Astrocyte (in vitro differentiated cells and primary cell): ENCODE measurements at regions not wholly inside any gene's neighbourhood (a gene's known extent, or its start where the extent isn't known, plus 50 kb on each side); places are given as distances from the start of the nearest gene placed in this dataset.

Experiments used
- CTCF ChIP-seq: IDR thresholded peaks from 2 replicates; pipeline ENCODE4 v1.5.1; 2011; ENCODE audit warnings: low read depth, mild to moderate bottlenecking, inconsistent platforms, low read length, moderate library complexity; ENCODE audit not compliant: insufficient read depth
- EZH2 ChIP-seq: IDR thresholded peaks from 2 replicates; pipeline ENCODE4 v1.6.1; 2012; ENCODE audit warnings: mild to moderate bottlenecking, low read length, inconsistent platforms; ENCODE audit not compliant: insufficient read depth

- no peak for TF ChIP-seq CTCF
- TF ChIP-seq EZH2: no peak
Measured at GRCh38 chr11:96741068-96741467, 351.3 kb downstream of the JRKL start.
